ENCODE measurements at regions not wholly inside any gene's neighbourhood (a gene's known extent, or its start where the extent isn't known, plus 50 kb on each side); places are given as distances from the start of the nearest gene placed in this dataset.

- TF ChIP-seq POLR2AphosphoS5 (IDR thresholded peaks at IDR 0.05): no peak
- TF ChIP-seq CTCF (IDR thresholded peaks at IDR 0.05): no peak
- no peak for TF ChIP-seq POLR2A (IDR thresholded peaks at IDR 0.05)
Observed at GRCh38 chr10:61316676-61317265, 136.4 kb downstream of the TMEM26 start.

Data from suprapubic skin (tissue), 4 donors.